ENCODE measurements at regions not wholly inside any gene's neighbourhood (a gene's known extent, or its start where the extent isn't known, plus 50 kb on each side); places are given as distances from the start of the nearest gene placed in this dataset.

GRCh38 chr9:80041821-80042220 lies 470.1 kb downstream of the TLE4 start:
- no peak for DNase-seq

GRCh38 chr9:80040457-80040856 lies 468.7 kb downstream of the TLE4 start:
- DNase-seq: no peak

- peak; percentile 48 for DNase-seq
These were observed 459.0 kb downstream of the TLE4 start for GRCh38 chr9:80030801-80031200.

- peak; percentile 76 for DNase-seq
These were observed 456.7 kb downstream of the TLE4 start for GRCh38 chr9:80028501-80028900.

- DNase-seq: peak; percentile 72
These were observed 454.2 kb downstream of the TLE4 start for GRCh38 chr9:80025796-80026520.

- DNase-seq: no peak
These were observed 453.4 kb downstream of the TLE4 start for GRCh38 chr9:80025131-80025530.

GRCh38 chr9:80020530-80020929 lies 448.8 kb downstream of the TLE4 start:
- DNase-seq: no peak

GRCh38 chr9:80020056-80020455 lies 448.3 kb downstream of the TLE4 start:
- DNase-seq: no peak

GRCh38 chr9:80013891-80014290 lies 442.1 kb downstream of the TLE4 start:
- DNase-seq: peak; percentile 55

- no peak for DNase-seq
These were observed 441.0 kb downstream of the TLE4 start for GRCh38 chr9:80012557-80013330.

- no peak for DNase-seq
These were observed 437.4 kb downstream of the TLE4 start for GRCh38 chr9:80009204-80009603.

- DNase-seq: peak; percentile 85
These were observed 432.9 kb downstream of the TLE4 start for GRCh38 chr9:80004714-80005113.

GRCh38 chr9:79990536-79990935 lies 418.8 kb downstream of the TLE4 start:
- DNase-seq: no peak

GRCh38 chr9:79989079-79989478 lies 417.3 kb downstream of the TLE4 start:
- no peak for DNase-seq

- DNase-seq: no peak
These were observed 416.4 kb downstream of the TLE4 start for GRCh38 chr9:79988126-79988525.

- DNase-seq: no peak
These were observed 414.7 kb downstream of the TLE4 start for GRCh38 chr9:79986437-79986836.

GRCh38 chr9:79985772-79986171 lies 414.0 kb downstream of the TLE4 start:
- no peak for DNase-seq

- no peak for DNase-seq
These were observed 413.5 kb downstream of the TLE4 start for GRCh38 chr9:79985264-79985663.

GRCh38 chr9:79984429-79985067 lies 412.8 kb downstream of the TLE4 start:
- DNase-seq: no peak

GRCh38 chr9:79980432-79980831 lies 408.7 kb downstream of the TLE4 start:
- DNase-seq: no peak

- peak; percentile 5 for DNase-seq
These were observed 405.9 kb downstream of the TLE4 start for GRCh38 chr9:79977510-79978197.

- DNase-seq: no peak
These were observed 405.3 kb downstream of the TLE4 start for GRCh38 chr9:79977074-79977435.

Data from fibroblast of skin of back (primary cell).